Urinary bladder (tissue), 3 donors: ENCODE measurements at regions not wholly inside any gene's neighbourhood (a gene's known extent, or its start where the extent isn't known, plus 50 kb on each side); places are given as distances from the start of the nearest gene placed in this dataset.
"Not testable (repeated sequence)": the region's sequence is repeated elsewhere in the genome, so short reads cannot be mapped to it uniquely, and the experiment has no call there.

ENCODE experiments used
- DNase-seq: peaks from one replicate; pipeline ENCODE4 v3.0.0-alpha.2; 2015; ENCODE audit errors: extremely low spot score
- H3K27ac ChIP-seq: one replicate; pipeline ENCODE4 v1.5.1; 2013; ENCODE audit warnings: low read depth, mild to moderate bottlenecking, moderate library complexity
- H3K36me3 ChIP-seq: one replicate; pipeline ENCODE4 v1.6.1; 2013; ENCODE audit warnings: mild to moderate bottlenecking, moderate library complexity; ENCODE audit not compliant: insufficient read depth
- H3K4me1 ChIP-seq: one replicate; pipeline ENCODE4 v1.6.1; 2013; ENCODE audit warnings: mild to moderate bottlenecking, moderate library complexity; ENCODE audit not compliant: insufficient read depth
- H3K4me3 ChIP-seq: one replicate; pipeline ENCODE4 v1.5.1; 2013; ENCODE audit warnings: low read depth, low read length
- WGBS: extraction: QIAGEN DNeasy Blood & Tissue Kit; methylation state at CpG from one replicate; pipeline ENCODE4 v1.1.7; 2013; 5-methylcytosine and 5-hydroxymethylcytosine counted together
- donor health status: healthy with polysubstance abuse.
- donor health status: healthy.

DNA sequence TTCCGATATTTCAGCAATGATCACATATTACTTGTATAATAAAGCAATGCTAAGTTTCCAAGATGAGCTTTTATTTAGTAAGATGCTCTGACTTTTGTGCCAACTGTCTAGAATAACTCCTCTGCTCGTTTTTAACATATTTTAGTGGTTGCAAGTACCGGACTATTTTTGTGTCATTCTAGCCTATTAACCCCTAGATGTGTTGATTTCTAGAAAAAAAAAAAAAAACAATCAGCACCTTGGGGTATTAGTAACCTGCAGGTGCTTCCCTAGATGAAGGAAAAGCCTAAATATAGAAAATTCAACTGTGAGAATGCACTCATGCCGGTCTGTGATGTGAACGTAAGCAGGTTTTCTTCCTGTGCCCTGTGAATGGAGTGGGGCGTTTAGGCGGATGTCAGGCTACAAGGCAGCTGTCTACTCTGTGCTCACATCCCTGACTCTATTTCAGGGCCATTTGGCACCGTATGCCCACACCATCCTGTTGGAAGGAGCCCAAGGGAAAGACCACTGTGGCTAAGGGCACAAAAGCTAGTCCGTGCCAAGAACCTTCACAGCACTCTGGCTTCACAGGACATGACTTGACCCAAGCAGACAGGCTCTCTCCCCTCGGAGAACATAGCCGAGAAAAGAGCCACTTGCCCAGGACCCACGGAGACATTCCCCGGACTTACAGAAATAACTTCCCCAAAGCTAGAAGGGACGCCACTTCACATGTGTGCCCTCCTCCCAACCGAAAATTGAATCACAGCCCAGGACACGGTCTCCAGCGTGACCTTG is 60.9 kb upstream of the AGAP1 start:
- Histone ChIP-seq H3K4me1 (no peaks in the 10 kb centered on the region), H3K27ac (no peak overlapping the region), H3K36me3 (no peaks in the 10 kb centered on the region), H3K4me3 (no peak overlapping the region)
- 63% methylated on average over 17 of the region's 17 CpGs for WGBS
- DNase-seq = no peak

DNA sequence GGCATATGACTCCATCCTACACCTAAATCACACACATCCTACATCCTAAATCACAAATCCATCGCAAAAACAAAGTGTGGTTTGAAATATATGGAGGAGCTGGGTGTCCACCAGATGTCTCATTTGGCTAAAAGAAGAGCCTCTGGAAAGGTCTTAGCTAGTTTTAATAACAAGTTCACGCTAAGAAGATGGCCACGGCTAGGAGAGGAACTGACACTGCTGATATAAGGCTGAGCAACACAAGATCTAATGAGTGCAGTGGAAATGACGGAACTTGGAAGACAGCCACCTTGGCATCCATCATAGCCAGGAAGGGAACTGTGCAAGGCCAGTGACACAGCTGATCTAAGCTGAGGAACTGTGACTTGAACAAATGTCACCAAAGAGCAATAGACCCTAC is 60.0 kb upstream of the AGAP1 start:
- Histone ChIP-seq H3K36me3 (no peaks in the 10 kb centered on the region), H3K4me1 (no peaks in the 10 kb centered on the region), H3K27ac (no peak overlapping the region), H3K4me3 (no peak overlapping the region)
- no peak for DNase-seq
- 48% methylated on average over 4 of the region's 4 CpGs for WGBS

DNA sequence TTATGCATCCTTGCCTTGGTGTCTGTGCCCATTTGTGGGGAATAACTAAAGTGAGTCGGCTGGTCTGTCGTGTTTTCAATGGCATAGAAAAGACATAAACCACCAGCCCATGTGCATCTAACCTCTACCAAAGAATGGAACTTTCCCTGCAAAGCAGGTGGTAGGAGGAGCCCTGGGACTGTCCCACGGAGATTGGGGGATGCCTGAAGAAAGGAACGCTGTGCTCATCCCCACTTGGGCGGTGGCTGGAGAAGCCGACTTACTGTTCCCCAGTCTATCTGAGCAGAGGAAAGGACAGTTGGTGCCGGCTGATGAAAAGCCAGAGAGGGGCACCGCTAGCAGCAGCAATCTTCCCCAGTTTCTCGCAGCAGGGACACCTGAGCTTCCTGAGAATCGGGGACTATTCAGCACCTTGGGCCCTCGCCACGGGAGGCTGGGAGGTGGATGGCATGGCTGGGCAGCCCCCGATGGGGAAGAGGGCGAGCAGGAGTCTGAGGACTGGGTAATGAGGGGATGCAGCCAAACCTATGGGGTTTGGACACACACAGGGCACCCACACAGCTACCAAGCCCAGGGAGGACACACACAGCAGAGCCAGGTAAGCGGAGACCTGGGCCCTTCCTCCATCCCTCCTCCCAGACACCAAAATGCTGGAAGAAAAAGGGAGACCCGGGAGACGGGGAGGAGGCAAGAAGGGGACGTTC is 53.7 kb upstream of the AGAP1 start:
- no peaks in the 10 kb centered on the region for H3K36me3 ChIP-seq
- no peak for DNase-seq
- no peak overlapping the region for H3K4me3 ChIP-seq
- WGBS = 76% methylated on average over 18 of the region's 18 CpGs
- H3K4me1 ChIP-seq = no peaks in the 10 kb centered on the region
- no peak overlapping the region for H3K27ac ChIP-seq

DNA sequence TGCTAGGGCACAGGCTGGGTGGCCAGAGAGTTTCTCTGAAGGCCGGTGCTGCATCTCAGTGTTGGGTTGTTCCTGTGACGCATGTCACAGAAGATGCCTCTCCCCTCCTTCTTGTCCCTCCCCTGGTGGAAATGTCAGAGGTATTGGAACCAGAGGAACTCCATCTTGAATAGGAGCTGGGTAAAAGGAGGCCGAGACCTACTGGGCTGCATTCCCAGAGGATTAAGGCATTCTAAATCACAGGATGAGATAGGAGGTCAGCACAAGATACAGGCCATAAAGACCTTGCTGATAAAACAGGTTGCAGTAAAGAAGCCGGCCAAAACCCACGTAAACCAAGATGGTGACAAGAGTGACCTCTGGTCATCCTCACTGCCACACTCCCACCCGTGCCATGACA is 50.3 kb upstream of the AGAP1 start:
- not testable (repeated sequence) for H3K4me3 ChIP-seq, H3K4me1 ChIP-seq, H3K27ac ChIP-seq, H3K36me3 ChIP-seq, DNase-seq
- 59% methylated on average over 6 of the region's 6 CpGs for WGBS
